ENCODE measurements at regions not wholly inside any gene's neighbourhood (a gene's known extent, or its start where the extent isn't known, plus 50 kb on each side); places are given as distances from the start of the nearest gene placed in this dataset.

DNA sequence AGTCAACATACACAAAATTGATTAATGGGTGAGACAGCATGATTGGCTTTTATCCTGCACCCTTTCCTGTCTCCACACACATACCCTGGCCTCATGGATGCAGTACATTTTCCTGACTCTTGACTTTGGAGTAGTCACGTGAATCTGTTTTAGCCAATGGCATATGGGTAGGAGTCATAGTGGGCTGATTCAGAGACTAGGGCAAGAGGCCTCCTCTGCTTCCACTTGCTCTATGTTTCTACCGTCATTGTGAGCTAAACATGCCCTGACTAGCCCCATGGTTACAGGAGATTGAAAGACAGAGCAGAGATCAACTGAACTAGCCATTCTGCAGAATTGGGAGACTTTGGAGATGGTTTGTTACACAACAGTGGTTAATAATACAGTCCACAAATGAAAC, 850.0 kb downstream of the DHX35 start:
- TF ChIP-seq EZH2phosphoT487 (IDR thresholded peaks at IDR 0.05; ENCODE audit: borderline replicate concordance, low read length) = no peak
- TF ChIP-seq, protein P1, sequence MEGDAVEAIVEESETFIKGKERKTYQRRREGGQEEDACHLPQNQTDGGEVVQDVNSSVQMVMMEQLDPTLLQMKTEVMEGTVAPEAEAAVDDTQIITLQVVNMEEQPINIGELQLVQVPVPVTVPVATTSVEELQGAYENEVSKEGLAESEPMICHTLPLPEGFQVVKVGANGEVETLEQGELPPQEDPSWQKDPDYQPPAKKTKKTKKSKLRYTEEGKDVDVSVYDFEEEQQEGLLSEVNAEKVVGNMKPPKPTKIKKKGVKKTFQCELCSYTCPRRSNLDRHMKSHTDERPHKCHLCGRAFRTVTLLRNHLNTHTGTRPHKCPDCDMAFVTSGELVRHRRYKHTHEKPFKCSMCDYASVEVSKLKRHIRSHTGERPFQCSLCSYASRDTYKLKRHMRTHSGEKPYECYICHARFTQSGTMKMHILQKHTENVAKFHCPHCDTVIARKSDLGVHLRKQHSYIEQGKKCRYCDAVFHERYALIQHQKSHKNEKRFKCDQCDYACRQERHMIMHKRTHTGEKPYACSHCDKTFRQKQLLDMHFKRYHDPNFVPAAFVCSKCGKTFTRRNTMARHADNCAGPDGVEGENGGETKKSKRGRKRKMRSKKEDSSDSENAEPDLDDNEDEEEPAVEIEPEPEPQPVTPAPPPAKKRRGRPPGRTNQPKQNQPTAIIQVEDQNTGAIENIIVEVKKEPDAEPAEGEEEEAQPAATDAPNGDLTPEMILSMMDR (IDR thresholded peaks at IDR 0.05; ENCODE audit: low read depth, low read length, poor library complexity, severe bottlenecking) = no peak

Data from DOHH2 (cell line).